DMS53 (cell line): ENCODE measurements at regions not wholly inside any gene's neighbourhood (a gene's known extent, or its start where the extent isn't known, plus 50 kb on each side); places are given as distances from the start of the nearest gene placed in this dataset.

Experiments
- DNase-seq: peaks from one replicate; lab custom pipeline; 2025; lab: John Stamatoyannopoulos, UW

GRCh38 chr4:64464581-64464980 is 55.3 kb upstream of the TECRL start:
- DNase-seq: no peak
